HCT116 (cell line): ENCODE measurements at regions not wholly inside any gene's neighbourhood (a gene's known extent, or its start where the extent isn't known, plus 50 kb on each side); places are given as distances from the start of the nearest gene placed in this dataset.

Experiments
- ATAC-seq: fragments of 200-7000 bp; cut with Tn5 transposase; 2 replicates; pipeline ENCODE4 v1.9.1; 2020; ENCODE audit warnings: mild to moderate bottlenecking, moderate library complexity
- BruUV-seq: library from RNA; stranded (reverse); fragments of 400-500 nt; replicated peaks from 2 replicates; lab custom pipeline; 2021; lab: Mats Ljungman, UMichigan
- CTCF ChIA-PET: fragments of 300-600 bp; sonication (Branson Sonifier 250); formaldehyde crosslinking; loops from one replicate; lab custom pipeline; 2021; ENCODE audit warnings: antibody characterized with exemption; lab: Charles Lee
- POLR2A ChIA-PET: fragments of 300-600, 350-600 bp; sonication (Branson Sonifier 250); formaldehyde crosslinking; loops from one replicate; lab custom pipeline; 2021; ENCODE audit warnings: antibody characterized with exemption; lab: Charles Lee
- RAD21 ChIA-PET, 2 experiments: fragments of 300-600 bp; sonication (Branson Sonifier 250); formaldehyde crosslinking; loops; one replicate each; lab custom pipeline; 2023; ENCODE audit warnings: low total read pairs in 2 of 2; ENCODE audit not compliant: uncharacterized antibody in 2 of 2, unreplicated experiment in 2 of 2, low non-redundant PET in 1 of 2; lab: Charles Lee
- DNase-seq: peaks from one replicate; pipeline ENCODE4 v3.0.0-alpha.2; 2010; ENCODE audit warnings: low read depth, low spot score
- H2AFZ ChIP-seq: fragments of 200-600 bp; shearing (Covaris generic), sonication (generic); 2 replicates; pipeline ENCODE4 v1.6.1; 2017; ENCODE audit warnings: low read depth, mixed run types, mixed read lengths, antibody characterized with exemption, low read length; ENCODE audit not compliant: poor library complexity, severe bottlenecking
- H3K27ac ChIP-seq: 2 replicates; pipeline ENCODE4 v1.5.1; 2012; ENCODE audit warnings: low read depth, low read length
- H3K27me3 ChIP-seq: fragments of 200-600 bp; sonication (generic); 2 replicates; pipeline ENCODE4 v1.6.1; 2016; ENCODE audit warnings: mixed run types, low read length, mixed read lengths; ENCODE audit not compliant: insufficient read depth
- H3K36me3 ChIP-seq, 2 experiments: fragments of 200-500 bp in 1 of 2; fragments of 200-600 bp in 1 of 2; sonication (Bioruptor generic) in 1 of 2; sonication (generic) in 1 of 2; 2 replicates each; pipeline versions ENCODE4 v1.5.1 to v1.6.1; 2014 to 2016; ENCODE audit warnings: low read length in 2 of 2, inconsistent platforms in 1 of 2, mixed read lengths in 1 of 2, mixed run types in 1 of 2; ENCODE audit not compliant: insufficient read depth in 2 of 2, control insufficient read depth in 1 of 2
- H3K4me1 ChIP-seq, 2 experiments: fragments of 200-600 bp in 1 of 2; sonication (generic) in 1 of 2; 2 replicates each; pipeline versions ENCODE4 v1.5.1 to v1.6.1; 2012 to 2017; ENCODE audit warnings: low read length in 2 of 2, inconsistent platforms in 1 of 2, mild to moderate bottlenecking in 1 of 2, mixed read lengths in 1 of 2, mixed run types in 1 of 2, moderate library complexity in 1 of 2; ENCODE audit not compliant: insufficient read depth in 2 of 2, control insufficient read depth in 1 of 2
- H3K4me2 ChIP-seq: fragments of 200-600 bp; sonication (generic); 2 replicates; pipeline ENCODE4 v1.6.1; 2017; ENCODE audit warnings: mixed run types, low read length, mixed read lengths
- H3K4me3 ChIP-seq, 2 experiments: fragments of 200-600 bp in 1 of 2; sonication (generic) in 1 of 2; replicated peaks in 1 of 2; 2 replicates each; pipeline ENCODE4 v1.5.1; 2011 to 2016; ENCODE audit warnings: low read length in 2 of 2, control low read depth in 1 of 2, low read depth in 1 of 2, mild to moderate bottlenecking in 1 of 2, mixed read lengths in 1 of 2, mixed run types in 1 of 2
- H3K79me2 ChIP-seq: fragments of 200-600 bp; sonication (generic); 2 replicates; pipeline ENCODE4 v1.6.1; 2017; ENCODE audit warnings: mild to moderate bottlenecking, mixed run types, low read length, moderate library complexity, mixed read lengths; ENCODE audit not compliant: insufficient read depth
- H3K9ac ChIP-seq: fragments of 200-600 bp; sonication (generic); 2 replicates; pipeline ENCODE4 v1.6.1; 2016; ENCODE audit warnings: low read length, mixed read lengths
- H3K9me2 ChIP-seq: fragments of 200-600 bp; sonication (generic), shearing (Covaris generic); 2 replicates; pipeline ENCODE4 v1.6.1; 2017; ENCODE audit warnings: mixed run types, mild to moderate bottlenecking, moderate library complexity; ENCODE audit not compliant: insufficient read depth
- H3K9me3 ChIP-seq, 2 experiments: fragments of 200-500 bp in 1 of 2; fragments of 200-600 bp in 1 of 2; sonication (Bioruptor generic) in 1 of 2; sonication (generic) in 1 of 2; 2 replicates each; pipeline ENCODE4 v1.6.1; 2014 to 2017; ENCODE audit warnings: low read length in 2 of 2, mixed read lengths in 2 of 2, inconsistent platforms in 1 of 2, low read depth in 1 of 2, mild to moderate bottlenecking in 1 of 2, mixed run types in 1 of 2, moderate library complexity in 1 of 2; ENCODE audit not compliant: control insufficient read depth in 1 of 2, insufficient read depth in 1 of 2
- H4K20me1 ChIP-seq: fragments of 200-600 bp; sonication (generic), shearing (Covaris generic); 2 replicates; pipeline ENCODE4 v1.6.1; 2017; ENCODE audit warnings: mixed run types, mild to moderate bottlenecking, moderate library complexity; ENCODE audit not compliant: insufficient read depth
- ATF3 ChIP-seq: IDR thresholded peaks from 2 replicates; pipeline ENCODE4 v1.6.1; 2012
- CBX3 ChIP-seq: IDR thresholded peaks from 2 replicates; pipeline ENCODE4 v1.6.1; 2012; ENCODE audit warnings: low read depth
- CEBPB ChIP-seq: IDR thresholded peaks from 2 replicates; pipeline ENCODE4 v1.6.1; 2012; ENCODE audit warnings: low read depth
- CTCF ChIP-seq, 3 experiments: fragments of 200-600 bp in 1 of 3; sonication (generic) in 1 of 3; IDR thresholded peaks in 2 of 3; conservative IDR thresholded peaks in 1 of 3; 2 replicates each; pipeline ENCODE4 v1.5.1; 2012 to 2017; ENCODE audit warnings: low read depth in 2 of 3, low read length in 2 of 3, antibody characterized with exemption in 1 of 3, borderline replicate concordance in 1 of 3, control low read depth in 1 of 3, mild to moderate bottlenecking in 1 of 3, mixed read lengths in 1 of 3, mixed run types in 1 of 3, moderate library complexity in 1 of 3; ENCODE audit not compliant: insufficient read depth in 1 of 3
- ELF1 ChIP-seq: IDR thresholded peaks from 2 replicates; pipeline ENCODE4 v1.6.1; 2012; ENCODE audit warnings: low read depth, borderline replicate concordance
- EZH2 ChIP-seq: fragments of 200-600 bp; sonication (generic); IDR thresholded peaks from 2 replicates; pipeline ENCODE4 v1.6.1; 2017; ENCODE audit warnings: antibody characterized with exemption, mixed run types
- JUND ChIP-seq: IDR thresholded peaks from 2 replicates; pipeline ENCODE4 v1.6.1; 2012
- POLR2A ChIP-seq: IDR thresholded peaks from 2 replicates; pipeline ENCODE4 v1.7.0; 2011; ENCODE audit warnings: borderline replicate concordance; ENCODE audit not compliant: insufficient read depth, insufficient read length; ENCODE audit errors: extremely low read depth
- REST ChIP-seq: IDR thresholded peaks from 2 replicates; pipeline ENCODE4 v1.6.1; 2012; ENCODE audit warnings: low read depth
- SP1 ChIP-seq: IDR thresholded peaks from 2 replicates; pipeline ENCODE4 v1.6.1; 2012; ENCODE audit warnings: low read depth
- SRF ChIP-seq: IDR thresholded peaks from 2 replicates; pipeline ENCODE4 v1.6.1; 2012; ENCODE audit warnings: low read depth
- YY1 ChIP-seq: IDR thresholded peaks from 2 replicates; pipeline ENCODE4 v1.6.1; 2011; ENCODE audit warnings: low read length, low read depth, moderate library complexity, mild to moderate bottlenecking; ENCODE audit not compliant: insufficient replicate concordance; ENCODE audit errors: extremely low read depth
- intact Hi-C: fragments of 100-400 bp; cut with micrococcal nuclease; formaldehyde crosslinking; loops from 2 replicates; pipeline ENCODE4 v1.10.0; 2022

GRCh38 chr5:4643960-4644359 is 496.2 kb upstream of the ADAMTS16 start (continued):
- TF ChIP-seq REST (no peak), SP1 (no peak)
- TF ChIP-seq, all 23 proteins: peak for 0

- ATAC-seq (no peak), DNase-seq (no peak)
- no peaks in the 10 kb centered on the region for H3K4me1 ChIP-seq
- TF ChIP-seq CBX3: no peak
- TF ChIP-seq POLR2A: no peak
- no peak for TF ChIP-seq SRF
- TF ChIP-seq EZH2: no peak
- no peak for TF ChIP-seq CTCF (IDR thresholded peaks at IDR 0.05 in 2 of 3, conservative IDR thresholded peaks at IDR 0.05 in 1 of 3; ENCODE audit: borderline replicate concordance in 1 of 3, insufficient read depth in 1 of 3, low read depth in 2 of 3, low read length in 2 of 3)
- TF ChIP-seq JUND: no peak
- TF ChIP-seq ELF1: no peak
- TF ChIP-seq ATF3: no peak
- TF ChIP-seq YY1: no peak
- no peak for TF ChIP-seq CEBPB
- no peak overlapping the region for H3K4me2 ChIP-seq
- H3K9ac ChIP-seq: no peak overlapping the region
- CTCF ChIA-PET: no interaction called here
- no peaks in the 10 kb centered on the region for H4K20me1 ChIP-seq
- RAD21 ChIA-PET: no interaction called here
- H3K27me3 ChIP-seq: no peaks in the 10 kb centered on the region
- H3K9me2 ChIP-seq: no peaks in the 10 kb centered on the region
- POLR2A ChIA-PET: no interaction called here
- H3K9me3 ChIP-seq: peaks cover 3 to 19% of the 10 kb centered on the region in 2 experiments; a peak in 2 of 4 replicates
- intact Hi-C loops: no loop called here
- no peak overlapping the region for H2AFZ ChIP-seq
- no peak overlapping the region for H3K27ac ChIP-seq
- no peaks in the 10 kb centered on the region for H3K79me2 ChIP-seq
- BruUV-seq: no TSS peak
- no peaks in the 10 kb centered on the region for H3K36me3 ChIP-seq
- no peak overlapping the region for H3K4me3 ChIP-seq
Observed at GRCh38 chr5:4646715-4647375, 493.3 kb upstream of the ADAMTS16 start.
